HCT116 (cell line): ENCODE measurements at regions not wholly inside any gene's neighbourhood (a gene's known extent, or its start where the extent isn't known, plus 50 kb on each side); places are given as distances from the start of the nearest gene placed in this dataset.

Experiments used
- ATAC-seq: fragments of 200-7000 bp; cut with Tn5 transposase; 2 replicates; pipeline ENCODE4 v1.9.1; 2020; ENCODE audit warnings: mild to moderate bottlenecking, moderate library complexity
- BruUV-seq: library from RNA; stranded (reverse); fragments of 400-500 nt; replicated peaks from 2 replicates; lab custom pipeline; 2021; lab: Mats Ljungman, UMichigan
- CTCF ChIA-PET: fragments of 300-600 bp; sonication (Branson Sonifier 250); formaldehyde crosslinking; loops from one replicate; lab custom pipeline; 2021; ENCODE audit warnings: antibody characterized with exemption; lab: Charles Lee
- POLR2A ChIA-PET: fragments of 300-600, 350-600 bp; sonication (Branson Sonifier 250); formaldehyde crosslinking; loops from one replicate; lab custom pipeline; 2021; ENCODE audit warnings: antibody characterized with exemption; lab: Charles Lee
- RAD21 ChIA-PET, 2 experiments: fragments of 300-600 bp; sonication (Branson Sonifier 250); formaldehyde crosslinking; loops; one replicate each; lab custom pipeline; 2023; ENCODE audit warnings: low total read pairs in 2 of 2; ENCODE audit not compliant: uncharacterized antibody in 2 of 2, unreplicated experiment in 2 of 2, low non-redundant PET in 1 of 2; lab: Charles Lee
- DNase-seq: peaks from one replicate; pipeline ENCODE4 v3.0.0-alpha.2; 2010; ENCODE audit warnings: low read depth, low spot score
- H2AFZ ChIP-seq: fragments of 200-600 bp; shearing (Covaris generic), sonication (generic); 2 replicates; pipeline ENCODE4 v1.6.1; 2017; ENCODE audit warnings: low read depth, mixed run types, mixed read lengths, antibody characterized with exemption, low read length; ENCODE audit not compliant: poor library complexity, severe bottlenecking
- H3K27ac ChIP-seq: 2 replicates; pipeline ENCODE4 v1.5.1; 2012; ENCODE audit warnings: low read depth, low read length
- H3K27me3 ChIP-seq: fragments of 200-600 bp; sonication (generic); 2 replicates; pipeline ENCODE4 v1.6.1; 2016; ENCODE audit warnings: mixed run types, low read length, mixed read lengths; ENCODE audit not compliant: insufficient read depth
- H3K36me3 ChIP-seq, 2 experiments: fragments of 200-500 bp in 1 of 2; fragments of 200-600 bp in 1 of 2; sonication (Bioruptor generic) in 1 of 2; sonication (generic) in 1 of 2; 2 replicates each; pipeline versions ENCODE4 v1.5.1 to v1.6.1; 2014 to 2016; ENCODE audit warnings: low read length in 2 of 2, inconsistent platforms in 1 of 2, mixed read lengths in 1 of 2, mixed run types in 1 of 2; ENCODE audit not compliant: insufficient read depth in 2 of 2, control insufficient read depth in 1 of 2
- H3K4me1 ChIP-seq, 2 experiments: fragments of 200-600 bp in 1 of 2; sonication (generic) in 1 of 2; 2 replicates each; pipeline versions ENCODE4 v1.5.1 to v1.6.1; 2012 to 2017; ENCODE audit warnings: low read length in 2 of 2, inconsistent platforms in 1 of 2, mild to moderate bottlenecking in 1 of 2, mixed read lengths in 1 of 2, mixed run types in 1 of 2, moderate library complexity in 1 of 2; ENCODE audit not compliant: insufficient read depth in 2 of 2, control insufficient read depth in 1 of 2
- H3K4me2 ChIP-seq: fragments of 200-600 bp; sonication (generic); 2 replicates; pipeline ENCODE4 v1.6.1; 2017; ENCODE audit warnings: mixed run types, low read length, mixed read lengths
- H3K4me3 ChIP-seq, 2 experiments: fragments of 200-600 bp in 1 of 2; sonication (generic) in 1 of 2; replicated peaks in 1 of 2; 2 replicates each; pipeline ENCODE4 v1.5.1; 2011 to 2016; ENCODE audit warnings: low read length in 2 of 2, control low read depth in 1 of 2, low read depth in 1 of 2, mild to moderate bottlenecking in 1 of 2, mixed read lengths in 1 of 2, mixed run types in 1 of 2
- H3K79me2 ChIP-seq: fragments of 200-600 bp; sonication (generic); 2 replicates; pipeline ENCODE4 v1.6.1; 2017; ENCODE audit warnings: mild to moderate bottlenecking, mixed run types, low read length, moderate library complexity, mixed read lengths; ENCODE audit not compliant: insufficient read depth
- H3K9ac ChIP-seq: fragments of 200-600 bp; sonication (generic); 2 replicates; pipeline ENCODE4 v1.6.1; 2016; ENCODE audit warnings: low read length, mixed read lengths
- H3K9me2 ChIP-seq: fragments of 200-600 bp; sonication (generic), shearing (Covaris generic); 2 replicates; pipeline ENCODE4 v1.6.1; 2017; ENCODE audit warnings: mixed run types, mild to moderate bottlenecking, moderate library complexity; ENCODE audit not compliant: insufficient read depth
- H3K9me3 ChIP-seq, 2 experiments: fragments of 200-500 bp in 1 of 2; fragments of 200-600 bp in 1 of 2; sonication (Bioruptor generic) in 1 of 2; sonication (generic) in 1 of 2; 2 replicates each; pipeline ENCODE4 v1.6.1; 2014 to 2017; ENCODE audit warnings: low read length in 2 of 2, mixed read lengths in 2 of 2, inconsistent platforms in 1 of 2, low read depth in 1 of 2, mild to moderate bottlenecking in 1 of 2, mixed run types in 1 of 2, moderate library complexity in 1 of 2; ENCODE audit not compliant: control insufficient read depth in 1 of 2, insufficient read depth in 1 of 2
- H4K20me1 ChIP-seq: fragments of 200-600 bp; sonication (generic), shearing (Covaris generic); 2 replicates; pipeline ENCODE4 v1.6.1; 2017; ENCODE audit warnings: mixed run types, mild to moderate bottlenecking, moderate library complexity; ENCODE audit not compliant: insufficient read depth
- ATF3 ChIP-seq: IDR thresholded peaks from 2 replicates; pipeline ENCODE4 v1.6.1; 2012
- CTCF ChIP-seq, 3 experiments: fragments of 200-600 bp in 1 of 3; sonication (generic) in 1 of 3; IDR thresholded peaks in 2 of 3; conservative IDR thresholded peaks in 1 of 3; 2 replicates each; pipeline ENCODE4 v1.5.1; 2012 to 2017; ENCODE audit warnings: low read depth in 2 of 3, low read length in 2 of 3, antibody characterized with exemption in 1 of 3, borderline replicate concordance in 1 of 3, control low read depth in 1 of 3, mild to moderate bottlenecking in 1 of 3, mixed read lengths in 1 of 3, mixed run types in 1 of 3, moderate library complexity in 1 of 3; ENCODE audit not compliant: insufficient read depth in 1 of 3
- ELF1 ChIP-seq: IDR thresholded peaks from 2 replicates; pipeline ENCODE4 v1.6.1; 2012; ENCODE audit warnings: low read depth, borderline replicate concordance
- JUND ChIP-seq: IDR thresholded peaks from 2 replicates; pipeline ENCODE4 v1.6.1; 2012
- MAX ChIP-seq: IDR thresholded peaks from 2 replicates; pipeline ENCODE4 v1.6.1; 2012
- RAD21 ChIP-seq: IDR thresholded peaks from 2 replicates; pipeline ENCODE4 v1.6.1; 2012; ENCODE audit warnings: low read depth, mild to moderate bottlenecking
- REST ChIP-seq: IDR thresholded peaks from 2 replicates; pipeline ENCODE4 v1.6.1; 2012; ENCODE audit warnings: low read depth
- SRF ChIP-seq: IDR thresholded peaks from 2 replicates; pipeline ENCODE4 v1.6.1; 2012; ENCODE audit warnings: low read depth
- ZFX ChIP-seq: fragments of 450-650 bp; IDR thresholded peaks from 2 replicates; pipeline ENCODE4 v1.6.1; 2017
- intact Hi-C: fragments of 100-400 bp; cut with micrococcal nuclease; formaldehyde crosslinking; loops from 2 replicates; pipeline ENCODE4 v1.10.0; 2022

GRCh38 chr2:870426-870825 lies 80.2 kb upstream of the SNTG2 start:
- H3K36me3 ChIP-seq: no peaks in the 10 kb centered on the region
- ATAC-seq: no peak
- no peak for DNase-seq
- peaks cover 20% of the 10 kb centered on the region; the same call in 1 of the 2 replicates for H3K27me3 ChIP-seq
- no peaks in the 10 kb centered on the region for H3K79me2 ChIP-seq
- H3K27ac ChIP-seq: no peak overlapping the region
- no peak overlapping the region for H2AFZ ChIP-seq
- H3K4me1 ChIP-seq: no peaks in the 10 kb centered on the region
- H3K9me3 ChIP-seq: no peaks in the 10 kb centered on the region
- ChIA-PET RAD21 (no interaction called here), POLR2A (no interaction called here), CTCF (no interaction called here)
- no TSS peak for BruUV-seq
- H3K9ac ChIP-seq: no peak overlapping the region
- intact Hi-C loops: no loop called here
- TF ChIP-seq JUND: no peak
- TF ChIP-seq ZFX: no peak
- no peak for TF ChIP-seq REST
- TF ChIP-seq ATF3: no peak
- no peak for TF ChIP-seq CTCF (IDR thresholded peaks at IDR 0.05 in 2 of 3, conservative IDR thresholded peaks at IDR 0.05 in 1 of 3; ENCODE audit: borderline replicate concordance in 1 of 3, insufficient read depth in 1 of 3, low read depth in 2 of 3, low read length in 2 of 3)
- TF ChIP-seq ELF1: no peak
- no peak for TF ChIP-seq RAD21
- no peak for TF ChIP-seq MAX
- no peak for TF ChIP-seq SRF
- no peaks in the 10 kb centered on the region for H3K9me2 ChIP-seq
- H3K4me3 ChIP-seq: no peak overlapping the region
- H4K20me1 ChIP-seq: no peaks in the 10 kb centered on the region
- H3K4me2 ChIP-seq: no peak overlapping the region
